ENCODE measurements at regions not wholly inside any gene's neighbourhood (a gene's known extent, or its start where the extent isn't known, plus 50 kb on each side); places are given as distances from the start of the nearest gene placed in this dataset.

DNA sequence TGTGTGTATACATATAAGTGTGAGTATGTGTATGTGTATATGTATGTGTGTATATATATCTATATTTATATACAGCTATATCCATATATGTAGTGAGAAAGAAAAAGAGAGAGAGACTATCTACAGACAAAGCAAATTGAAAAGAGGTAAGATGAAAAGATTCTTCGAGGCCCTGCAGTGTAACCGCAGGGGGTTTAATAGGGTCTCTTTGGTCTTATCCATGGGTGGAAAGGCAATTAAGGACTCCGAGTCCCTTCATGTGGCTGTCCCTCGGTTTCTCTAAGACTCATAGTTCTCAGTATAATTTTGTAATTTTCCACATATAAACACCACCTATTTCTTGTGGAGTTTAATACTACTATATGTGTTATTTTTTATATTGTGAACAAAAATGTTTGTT, 50.6 kb upstream of the JAZF1 start:
- H3K27ac Mint-ChIP-seq = no peak overlapping the region
- H3K36me3 Mint-ChIP-seq = no peaks in the 10 kb centered on the region
- H3K9me3 Mint-ChIP-seq = no peaks in the 10 kb centered on the region
- no peaks in the 10 kb centered on the region for H3K4me1 Mint-ChIP-seq
- H3K4me3 Mint-ChIP-seq = no peak overlapping the region
- peaks cover 2% of the 10 kb centered on the region for H3K27me3 Mint-ChIP-seq

DNA sequence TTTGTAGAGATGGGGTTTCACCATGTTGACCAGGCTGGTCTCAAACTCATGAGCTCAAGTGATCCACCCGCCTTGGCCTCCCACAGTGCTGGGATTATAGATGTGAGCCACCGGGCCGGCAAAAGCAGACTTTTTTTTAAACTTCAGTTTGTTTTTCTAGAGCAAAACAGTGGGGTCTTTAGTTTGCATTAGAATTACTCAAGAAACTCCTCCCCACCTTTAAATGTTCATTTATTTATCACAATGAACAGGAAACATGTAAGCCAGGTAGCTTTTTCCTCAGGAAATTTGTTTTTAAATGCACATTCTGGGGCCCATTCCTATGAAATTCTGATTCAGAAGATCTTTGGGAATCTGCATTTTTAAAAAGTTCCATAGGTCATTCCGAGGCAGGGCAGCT, 56.0 kb upstream of the JAZF1 start:
- H3K4me1 Mint-ChIP-seq = peaks cover 12% of the 10 kb centered on the region
- H3K27me3 Mint-ChIP-seq = peaks cover 4% of the 10 kb centered on the region
- H3K4me3 Mint-ChIP-seq = no peak overlapping the region
- H3K27ac Mint-ChIP-seq = no peak overlapping the region
- H3K9me3 Mint-ChIP-seq = no peaks in the 10 kb centered on the region
- H3K36me3 Mint-ChIP-seq = no peaks in the 10 kb centered on the region

GRCh38 chr7:28237363-28237762, 56.8 kb upstream of the JAZF1 start:
- H3K27me3 Mint-ChIP-seq = peaks cover 4% of the 10 kb centered on the region
- no peak overlapping the region for H3K27ac Mint-ChIP-seq
- H3K4me1 Mint-ChIP-seq = peaks cover 12% of the 10 kb centered on the region
- H3K9me3 Mint-ChIP-seq = no peaks in the 10 kb centered on the region
- H3K36me3 Mint-ChIP-seq = no peaks in the 10 kb centered on the region
- no peak overlapping the region for H3K4me3 Mint-ChIP-seq

GRCh38 chr7:28239823-28240204, 59.2 kb upstream of the JAZF1 start:
- H3K27me3 Mint-ChIP-seq = peaks cover 3% of the 10 kb centered on the region
- no peak overlapping the region for H3K4me3 Mint-ChIP-seq
- H3K9me3 Mint-ChIP-seq = no peaks in the 10 kb centered on the region
- H3K27ac Mint-ChIP-seq = peak overlapping the region; percentile 61
- no peaks in the 10 kb centered on the region for H3K36me3 Mint-ChIP-seq
- H3K4me1 Mint-ChIP-seq = peaks cover 12% of the 10 kb centered on the region

DNA sequence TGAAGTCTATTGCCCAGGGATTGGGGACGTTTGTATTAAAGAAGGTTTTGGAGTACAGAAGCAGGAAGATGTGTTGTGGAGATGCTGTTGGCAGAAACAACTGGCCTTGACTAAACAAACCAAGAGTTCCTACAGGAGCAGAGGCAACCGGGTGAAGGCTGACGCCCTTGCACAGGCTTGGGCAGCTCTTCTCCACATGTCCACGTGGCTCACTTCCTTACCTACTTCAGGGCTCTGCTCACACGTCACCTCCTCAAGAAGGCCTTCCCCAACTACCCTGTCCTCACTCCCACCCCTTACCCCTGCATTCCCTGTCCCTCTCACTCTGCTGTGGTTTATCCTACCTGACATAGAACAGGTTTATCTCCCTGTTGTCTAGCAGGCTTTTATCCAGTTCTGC, 59.9 kb upstream of the JAZF1 start:
- H3K27ac Mint-ChIP-seq = no peak overlapping the region
- no peaks in the 10 kb centered on the region for H3K9me3 Mint-ChIP-seq
- H3K36me3 Mint-ChIP-seq = no peaks in the 10 kb centered on the region
- no peak overlapping the region for H3K4me3 Mint-ChIP-seq
- peaks cover 3% of the 10 kb centered on the region for H3K27me3 Mint-ChIP-seq
- H3K4me1 Mint-ChIP-seq = peaks cover 12% of the 10 kb centered on the region

DNA sequence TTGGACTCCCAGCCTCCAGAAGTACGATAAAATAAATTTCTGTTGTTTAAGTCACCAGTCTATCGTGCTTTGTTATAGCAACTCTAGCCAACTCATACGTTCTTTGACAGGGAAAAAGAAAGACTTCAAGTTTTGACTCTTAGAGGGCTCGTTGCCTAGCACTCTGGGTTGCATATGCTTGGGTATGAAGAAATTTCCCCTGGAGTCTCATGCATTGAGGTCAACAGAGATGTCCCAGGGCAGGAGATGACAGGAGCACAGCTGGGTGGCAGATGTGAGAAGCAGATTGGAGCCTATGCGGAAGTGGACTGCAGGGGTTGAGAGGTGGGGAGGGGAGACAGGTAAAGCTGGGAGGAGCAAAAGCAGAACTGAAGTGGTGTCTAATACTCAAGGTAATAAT, 63.3 kb upstream of the JAZF1 start:
- Mint-ChIP-seq H3K9me3 (no peaks in the 10 kb centered on the region), H3K36me3 (peaks cover 2% of the 10 kb centered on the region), H3K4me1 (peaks cover 12% of the 10 kb centered on the region), H3K27me3 (no peaks in the 10 kb centered on the region), H3K4me3 (no peak overlapping the region), H3K27ac (no peak overlapping the region)

- no peak overlapping the region for H3K4me3 Mint-ChIP-seq
- peaks cover 2% of the 10 kb centered on the region for H3K36me3 Mint-ChIP-seq
- H3K27me3 Mint-ChIP-seq = no peaks in the 10 kb centered on the region
- no peak overlapping the region for H3K27ac Mint-ChIP-seq
- H3K9me3 Mint-ChIP-seq = no peaks in the 10 kb centered on the region
- H3K4me1 Mint-ChIP-seq = peaks cover 3% of the 10 kb centered on the region
Measured at GRCh38 chr7:28245123-28245878, 64.7 kb upstream of the JAZF1 start.

DNA sequence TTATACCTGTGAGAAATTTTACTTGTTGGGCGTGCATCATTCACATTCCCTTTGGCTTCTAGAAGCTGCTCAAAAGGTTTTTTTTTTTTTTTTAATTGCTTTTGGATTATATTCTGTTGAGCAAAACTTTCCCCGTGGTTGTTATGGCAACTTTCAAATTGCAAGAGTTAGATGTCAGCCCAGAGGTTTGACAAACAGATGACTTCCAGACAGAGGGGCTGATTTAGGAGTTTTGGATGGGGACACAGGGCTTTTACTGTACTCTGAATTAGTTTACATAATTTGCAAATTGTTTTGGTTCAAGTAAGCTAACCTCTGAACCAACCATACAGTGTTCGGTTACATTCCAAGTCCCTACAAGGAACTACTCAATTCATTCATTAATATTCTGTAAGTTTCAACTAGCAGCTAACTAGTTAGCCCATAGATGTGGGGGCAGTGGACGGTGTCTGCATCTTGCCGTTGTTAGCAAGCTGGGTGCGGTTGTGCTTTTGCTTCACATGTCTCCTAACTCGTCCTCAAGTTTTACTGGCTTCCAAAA, 66.4 kb upstream of the JAZF1 start:
- Mint-ChIP-seq H3K4me3 (no peak overlapping the region), H3K27me3 (no peaks in the 10 kb centered on the region), H3K36me3 (peaks cover 2% of the 10 kb centered on the region), H3K27ac (no peak overlapping the region), H3K9me3 (no peaks in the 10 kb centered on the region), H3K4me1 (no peaks in the 10 kb centered on the region)

GRCh38 chr7:28258240-28258639, 77.6 kb upstream of the JAZF1 start:
- no peak overlapping the region for H3K27ac Mint-ChIP-seq
- H3K36me3 Mint-ChIP-seq = no peaks in the 10 kb centered on the region
- peaks cover 9% of the 10 kb centered on the region for H3K27me3 Mint-ChIP-seq
- H3K4me1 Mint-ChIP-seq = no peaks in the 10 kb centered on the region
- peaks cover 6% of the 10 kb centered on the region for H3K9me3 Mint-ChIP-seq
- H3K4me3 Mint-ChIP-seq = no peak overlapping the region

- Mint-ChIP-seq H3K4me3 (no peak overlapping the region), H3K27me3 (peaks cover 9% of the 10 kb centered on the region), H3K36me3 (no peaks in the 10 kb centered on the region), H3K27ac (no peak overlapping the region), H3K4me1 (no peaks in the 10 kb centered on the region), H3K9me3 (peaks cover 6% of the 10 kb centered on the region)
Measured at GRCh38 chr7:28260969-28261368, 80.4 kb upstream of the JAZF1 start.

DNA sequence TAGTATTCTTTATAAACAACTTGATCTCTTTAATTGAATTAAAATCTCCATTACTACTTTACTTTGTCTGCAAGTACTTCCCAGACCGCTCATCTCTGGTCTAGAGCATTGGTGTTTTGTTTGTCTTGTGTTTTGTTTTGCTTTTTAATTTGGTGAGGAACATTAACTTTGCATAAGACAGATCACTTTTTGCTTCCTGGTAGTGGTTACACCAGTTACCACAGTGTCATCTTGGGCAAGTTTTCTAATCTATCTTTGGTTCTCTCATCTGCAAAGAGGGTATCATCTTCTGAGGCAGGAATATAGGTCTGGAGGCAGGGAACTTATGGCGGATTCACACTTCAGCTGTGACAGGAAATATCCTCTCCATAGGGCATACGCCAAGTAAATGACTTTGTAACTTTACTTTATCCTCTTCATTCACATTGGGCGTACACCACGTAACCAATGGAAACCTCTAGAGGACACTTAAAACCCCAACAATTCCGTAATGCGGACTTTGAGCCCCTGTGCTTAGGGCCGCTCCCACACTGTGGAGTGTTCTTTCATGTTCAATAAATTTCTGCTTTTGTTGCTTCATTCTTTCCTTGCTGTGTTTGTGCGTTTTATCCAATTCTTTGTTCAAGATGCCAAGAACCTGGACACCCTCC, 83.2 kb upstream of the JAZF1 start:
- no peaks in the 10 kb centered on the region for H3K36me3 Mint-ChIP-seq
- H3K9me3 Mint-ChIP-seq = no peaks in the 10 kb centered on the region
- H3K4me1 Mint-ChIP-seq = no peaks in the 10 kb centered on the region
- no peak overlapping the region for H3K4me3 Mint-ChIP-seq
- H3K27ac Mint-ChIP-seq = no peak overlapping the region
- H3K27me3 Mint-ChIP-seq = peaks cover 7% of the 10 kb centered on the region

- H3K27me3 Mint-ChIP-seq = peaks cover 12% of the 10 kb centered on the region
- no peak overlapping the region for H3K27ac Mint-ChIP-seq
- peaks cover 7% of the 10 kb centered on the region for H3K4me1 Mint-ChIP-seq
- no peaks in the 10 kb centered on the region for H3K36me3 Mint-ChIP-seq
- no peak overlapping the region for H3K4me3 Mint-ChIP-seq
- no peaks in the 10 kb centered on the region for H3K9me3 Mint-ChIP-seq
Measured at GRCh38 chr7:28266402-28266801, 85.8 kb upstream of the JAZF1 start.

- H3K4me1 Mint-ChIP-seq = peaks cover 7% of the 10 kb centered on the region
- H3K27ac Mint-ChIP-seq = no peak overlapping the region
- no peak overlapping the region for H3K4me3 Mint-ChIP-seq
- no peaks in the 10 kb centered on the region for H3K9me3 Mint-ChIP-seq
- no peaks in the 10 kb centered on the region for H3K36me3 Mint-ChIP-seq
- H3K27me3 Mint-ChIP-seq = peaks cover 8% of the 10 kb centered on the region
Measured at GRCh38 chr7:28267012-28267411, 86.4 kb upstream of the JAZF1 start.

DNA sequence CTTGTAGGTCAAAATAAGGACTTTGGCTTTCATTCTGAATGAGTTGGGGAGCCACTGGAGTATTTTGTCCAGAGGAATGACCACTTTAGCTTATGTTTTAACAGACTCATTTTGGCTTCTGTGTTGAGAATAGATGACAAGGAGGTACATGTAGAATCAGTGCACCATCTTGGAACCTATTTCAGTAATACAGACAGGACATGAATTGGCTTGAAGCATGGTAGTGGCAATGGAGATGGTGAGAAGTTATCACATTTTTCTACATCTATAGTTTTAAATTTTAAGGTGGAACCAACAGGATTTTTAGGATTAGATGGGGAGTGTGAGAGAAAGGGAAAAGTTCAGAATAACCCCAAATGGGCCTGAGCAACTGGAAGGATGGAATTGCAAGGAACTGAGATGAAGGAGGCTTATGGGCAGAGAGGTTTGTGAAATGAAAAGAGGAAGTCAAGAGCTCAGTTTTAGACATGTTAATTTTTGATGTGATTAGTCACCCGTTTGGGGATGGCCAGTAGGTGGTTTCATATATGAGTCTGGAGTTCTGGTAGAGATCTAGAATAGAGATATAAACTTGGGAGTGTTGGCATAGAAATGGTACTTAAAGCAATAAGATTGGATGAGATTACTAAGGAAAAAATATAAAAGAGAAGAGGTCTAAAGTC, 89.2 kb upstream of the JAZF1 start:
- Mint-ChIP-seq H3K36me3 (peaks cover 5% of the 10 kb centered on the region), H3K27ac (no peak overlapping the region), H3K27me3 (peaks cover 9% of the 10 kb centered on the region), H3K4me1 (peaks cover 13% of the 10 kb centered on the region), H3K9me3 (peaks cover 5% of the 10 kb centered on the region), H3K4me3 (no peak overlapping the region)

- Mint-ChIP-seq H3K36me3 (peaks cover 5% of the 10 kb centered on the region), H3K4me1 (peaks cover 13% of the 10 kb centered on the region), H3K4me3 (no peak overlapping the region), H3K27me3 (peaks cover 9% of the 10 kb centered on the region), H3K9me3 (peaks cover 5% of the 10 kb centered on the region), H3K27ac (no peak overlapping the region)
Measured at GRCh38 chr7:28270536-28270935, 89.9 kb upstream of the JAZF1 start.

- peaks cover 5% of the 10 kb centered on the region for H3K9me3 Mint-ChIP-seq
- peaks cover 9% of the 10 kb centered on the region for H3K27me3 Mint-ChIP-seq
- H3K36me3 Mint-ChIP-seq = peaks cover 5% of the 10 kb centered on the region
- H3K4me3 Mint-ChIP-seq = peak overlapping the region; percentile 73
- no peak overlapping the region for H3K27ac Mint-ChIP-seq
- peaks cover 13% of the 10 kb centered on the region for H3K4me1 Mint-ChIP-seq
Measured at GRCh38 chr7:28272461-28272877, 91.9 kb upstream of the JAZF1 start.
